MM.1S (cell line): ENCODE measurements at regions not wholly inside any gene's neighbourhood (a gene's known extent, or its start where the extent isn't known, plus 50 kb on each side); places are given as distances from the start of the nearest gene placed in this dataset.
"Not testable (repeated sequence)": the region's sequence is repeated elsewhere in the genome, so short reads cannot be mapped to it uniquely, and the experiment has no call there.

Source experiments
- DNase-seq: peaks from one replicate; pipeline ENCODE4 v3.0.0-alpha.2; 2015
- H2AFZ ChIP-seq: fragments of 300-600 bp; sonication (generic); 2 replicates; pipeline ENCODE4 v1.6.0; 2016; ENCODE audit warnings: antibody characterized with exemption, low read length
- H3F3A ChIP-seq: fragments of 300-600 bp; sonication (generic); 2 replicates; pipeline ENCODE4 v1.6.1; 2016; ENCODE audit warnings: mild to moderate bottlenecking, antibody characterized with exemption, low read length, moderate library complexity, mixed read lengths; ENCODE audit not compliant: insufficient read depth
- H3K27ac ChIP-seq: fragments of 300-600 bp; sonication (generic); 2 replicates; pipeline ENCODE4 v1.5.1; 2016; ENCODE audit warnings: mild to moderate bottlenecking, low read length
- H3K27me3 ChIP-seq: fragments of 300-600 bp; sonication (generic); replicated peaks from 2 replicates; pipeline ENCODE4 v1.6.0; 2016; ENCODE audit warnings: low read length; ENCODE audit not compliant: insufficient read depth
- H3K36me3 ChIP-seq: fragments of 300-600 bp; sonication (generic); replicated peaks from 2 replicates; pipeline ENCODE4 v1.6.1; 2016; ENCODE audit warnings: mild to moderate bottlenecking, low read length, mixed read lengths; ENCODE audit not compliant: insufficient read depth
- H3K4me1 ChIP-seq: fragments of 300-600 bp; sonication (generic); 2 replicates; pipeline ENCODE4 v1.6.1; 2016; ENCODE audit warnings: low read length, mixed read lengths
- H3K4me2 ChIP-seq: fragments of 300-600 bp; sonication (generic); 2 replicates; pipeline ENCODE4 v1.6.0; 2016; ENCODE audit warnings: low read depth, low read length
- H3K4me3 ChIP-seq: fragments of 300-600 bp; sonication (generic); 2 replicates; pipeline ENCODE4 v1.5.1; 2016; ENCODE audit warnings: low read length, mixed read lengths
- H3K79me2 ChIP-seq: fragments of 300-600 bp; sonication (generic); 2 replicates; pipeline ENCODE4 v1.6.1; 2016; ENCODE audit warnings: mixed run types, low read length, mixed read lengths
- H3K9ac ChIP-seq: fragments of 300-600 bp; sonication (generic); 2 replicates; pipeline ENCODE4 v1.6.1; 2016; ENCODE audit warnings: low read length, mixed read lengths
- H3K9me2 ChIP-seq: fragments of 300-600 bp; sonication (generic); replicated peaks from 2 replicates; pipeline ENCODE4 v1.6.1; 2016; ENCODE audit warnings: mild to moderate bottlenecking, low read length, mixed read lengths; ENCODE audit not compliant: insufficient read depth
- H3K9me3 ChIP-seq: fragments of 300-600 bp; sonication (generic); replicated peaks from 2 replicates; pipeline ENCODE4 v1.6.1; 2016; ENCODE audit warnings: mild to moderate bottlenecking, low read length, mixed read lengths; ENCODE audit not compliant: insufficient read depth
- H4K20me1 ChIP-seq: fragments of 300-600 bp; sonication (generic); 2 replicates; pipeline ENCODE4 v1.6.1; 2016; ENCODE audit warnings: mild to moderate bottlenecking, low read length, moderate library complexity, mixed read lengths; ENCODE audit not compliant: insufficient read depth
- CTCF ChIP-seq: fragments of 300-600 bp; sonication (generic); IDR thresholded peaks from 2 replicates; pipeline ENCODE4 v1.5.1; 2016; ENCODE audit warnings: antibody characterized with exemption, low read length, mixed read lengths
- EZH2 ChIP-seq: fragments of 300-600 bp; sonication (generic); optimal IDR thresholded peaks from 2 replicates; pipeline ENCODE3; 2017; ENCODE audit warnings: low read depth, mild to moderate bottlenecking, antibody characterized with exemption, low read length, mixed read lengths
- EZH2phosphoT487 ChIP-seq: fragments of 300-600 bp; sonication (generic); IDR thresholded peaks from 2 replicates; pipeline ENCODE4 v1.6.1; 2018; ENCODE audit warnings: antibody characterized with exemption, low read length

- Histone ChIP-seq H3K9me2 (no peaks in the 10 kb centered on the region), H2AFZ (no peak overlapping the region), H3K27me3 (no peaks in the 10 kb centered on the region), H3K4me3 (no peak overlapping the region), H3K9ac (no peak overlapping the region), H4K20me1 (no peaks in the 10 kb centered on the region), H3F3A (peaks cover 18% of the 10 kb centered on the region), H3K27ac (peak overlapping the region; percentile 51; the same call in 1 of the 2 replicates), H3K79me2 (no peaks in the 10 kb centered on the region), H3K36me3 (no peaks in the 10 kb centered on the region), H3K9me3 (no peaks in the 10 kb centered on the region), H3K4me1 (peaks cover 27% of the 10 kb centered on the region), H3K4me2 (peak overlapping the region; percentile 17)
- TF ChIP-seq EZH2phosphoT487 (no peak), CTCF (no peak), EZH2 (no peak)
- DNase-seq = peak; percentile 70
These were observed 234.7 kb downstream of the TLR4 start for GRCh38 chr9:117938896-117939295.

- not testable (repeated sequence) for H2AFZ ChIP-seq, DNase-seq, H3K9me2 ChIP-seq, H3K79me2 ChIP-seq, H3K36me3 ChIP-seq, H3K9me3 ChIP-seq, H3K27me3 ChIP-seq, H3F3A ChIP-seq, H3K4me1 ChIP-seq, H3K27ac ChIP-seq, H3K4me3 ChIP-seq, H3K9ac ChIP-seq, H3K4me2 ChIP-seq, H4K20me1 ChIP-seq
These were observed 240.5 kb downstream of the TLR4 start for GRCh38 chr9:117944750-117945149.

DNA sequence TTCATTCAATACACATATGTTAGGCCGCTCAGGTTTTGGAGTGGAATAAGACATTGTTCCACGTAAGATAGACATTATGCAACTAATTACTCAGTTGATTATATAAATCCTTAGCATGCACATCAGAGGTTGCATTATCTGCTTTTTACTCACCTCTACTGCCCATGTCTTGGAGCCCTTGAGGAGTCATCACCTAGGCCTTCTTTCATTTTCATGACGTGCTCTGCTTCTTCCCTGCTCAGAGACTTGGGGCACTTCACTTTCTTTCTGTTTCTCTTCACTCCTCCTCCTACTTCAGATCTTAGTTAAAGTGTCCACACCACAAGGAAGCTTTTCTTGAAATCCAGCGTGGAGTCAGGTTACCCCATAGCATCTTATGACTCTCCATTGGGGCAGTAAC, 241.1 kb downstream of the TLR4 start:
- Histone ChIP-seq H3K79me2 (no peaks in the 10 kb centered on the region), H3K4me1 (peaks cover 5% of the 10 kb centered on the region; the same call in 1 of the 2 replicates), H3K27ac (peak overlapping the region; percentile 16; the same call in 1 of the 2 replicates), H4K20me1 (no peaks in the 10 kb centered on the region), H3K9me2 (no peaks in the 10 kb centered on the region), H3K36me3 (no peaks in the 10 kb centered on the region), H2AFZ (no peak overlapping the region), H3F3A (0 out of 2 replicates have a peak, but pooled peaks cover 3% of the 10 kb centered on the region), H3K4me2 (peak overlapping the region; percentile 19), H3K27me3 (no peaks in the 10 kb centered on the region), H3K4me3 (no peak overlapping the region), H3K9ac (no peak overlapping the region), H3K9me3 (no peaks in the 10 kb centered on the region)
- no peak for TF ChIP-seq EZH2
- TF ChIP-seq CTCF = no peak
- TF ChIP-seq EZH2phosphoT487 = no peak
- DNase-seq = peak; percentile 56

GRCh38 chr9:117951127-117951526, 246.9 kb downstream of the TLR4 start:
- H3K27ac ChIP-seq = no peak overlapping the region
- H3K4me2 ChIP-seq = no peak overlapping the region
- H3K4me3 ChIP-seq = no peak overlapping the region
- DNase-seq = no peak
- no peaks in the 10 kb centered on the region for H3K4me1 ChIP-seq
- no peaks in the 10 kb centered on the region for H3K9me2 ChIP-seq
- no peak overlapping the region for H3K9ac ChIP-seq
- no peaks in the 10 kb centered on the region for H3K79me2 ChIP-seq
- no peak for TF ChIP-seq EZH2phosphoT487
- no peak for TF ChIP-seq EZH2
- TF ChIP-seq CTCF = no peak
- H3K27me3 ChIP-seq = no peaks in the 10 kb centered on the region
- no peaks in the 10 kb centered on the region for H3K9me3 ChIP-seq
- no peaks in the 10 kb centered on the region for H3K36me3 ChIP-seq
- H3F3A ChIP-seq = no peaks in the 10 kb centered on the region
- H2AFZ ChIP-seq = no peak overlapping the region
- H4K20me1 ChIP-seq = no peaks in the 10 kb centered on the region
